ENCODE measurements at regions not wholly inside any gene's neighbourhood (a gene's known extent, or its start where the extent isn't known, plus 50 kb on each side); places are given as distances from the start of the nearest gene placed in this dataset.
"Not testable (repeated sequence)": the region's sequence is repeated elsewhere in the genome, so short reads cannot be mapped to it uniquely, and the experiment has no call there.

GRCh38 chr6:21918041-21918440 is 324.5 kb downstream of the SOX4 start:
- DNase-seq (ENCODE audit: low read depth in 2 of 2): no peak

DNA sequence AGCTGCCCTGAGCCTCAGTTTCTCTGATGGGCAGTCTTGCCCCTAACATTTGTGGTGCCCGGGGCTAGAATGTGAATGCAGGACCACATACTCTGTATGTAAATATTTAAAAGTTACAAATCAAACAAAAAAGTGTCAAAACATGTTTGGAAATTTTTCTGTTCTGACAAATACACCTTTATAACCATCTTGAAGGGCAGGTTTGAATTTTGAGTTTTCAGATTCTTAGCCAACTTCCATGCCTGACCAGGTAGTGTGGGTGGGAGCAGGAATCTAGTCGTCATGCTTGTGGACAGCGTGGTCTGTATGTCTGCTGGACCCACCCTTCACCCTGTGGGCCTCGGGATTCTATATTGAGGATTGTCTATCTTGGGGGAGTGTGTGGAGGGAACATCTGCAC is 325.1 kb downstream of the SOX4 start:
- DNase-seq (ENCODE audit: low read depth in 2 of 2): no peak

- no peak for DNase-seq (ENCODE audit: low read depth in 2 of 2)
These were observed 328.5 kb downstream of the SOX4 start for GRCh38 chr6:21922086-21922485.

DNA sequence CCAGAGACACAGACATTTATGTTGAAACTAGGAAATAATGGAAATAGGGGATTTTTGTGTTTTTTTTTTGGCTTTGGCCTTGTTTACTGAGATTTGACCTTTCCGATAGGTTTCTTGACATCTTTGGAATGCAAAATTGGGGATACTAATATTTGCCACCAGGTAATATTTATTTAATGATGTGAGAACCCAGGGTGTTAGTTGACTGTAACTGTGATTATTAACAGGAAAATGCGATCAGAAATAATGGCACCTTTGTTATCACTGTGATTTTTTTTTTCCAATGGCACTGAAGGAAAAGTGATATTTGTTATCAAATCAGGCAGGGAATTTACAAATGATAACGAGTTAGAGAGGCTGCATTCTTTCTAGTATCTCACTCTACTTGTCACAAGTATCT is 330.5 kb downstream of the SOX4 start:
- DNase-seq (ENCODE audit: low read depth in 2 of 2): no peak

DNA sequence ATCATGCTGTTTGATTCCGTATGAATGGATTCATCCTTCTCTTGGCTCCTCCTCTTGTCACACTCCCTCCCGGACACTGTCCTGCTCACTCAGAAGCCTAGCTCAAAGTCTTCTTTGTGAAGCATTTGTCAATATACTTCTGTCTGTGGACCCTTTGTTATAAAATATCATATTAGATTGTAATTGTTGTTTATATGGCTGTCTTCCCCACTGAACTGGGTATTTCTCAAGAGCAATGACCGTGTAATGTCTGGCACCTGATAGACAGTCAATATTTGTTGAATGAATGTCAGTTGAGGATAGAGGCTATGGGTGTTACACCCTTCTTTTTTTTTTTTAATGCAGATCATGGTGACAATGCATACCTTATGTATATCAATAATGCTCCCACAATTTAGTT is 335.3 kb downstream of the SOX4 start:
- no peak for DNase-seq (ENCODE audit: low read depth in 2 of 2)

- no peak for DNase-seq (ENCODE audit: low read depth in 2 of 2)
These were observed 338.2 kb downstream of the SOX4 start for GRCh38 chr6:21931641-21932335.

- no peak for DNase-seq (ENCODE audit: low read depth in 2 of 2)
These were observed 339.8 kb downstream of the SOX4 start for GRCh38 chr6:21933351-21933750.

- DNase-seq (ENCODE audit: low read depth in 2 of 2): no peak
These were observed 341.6 kb downstream of the SOX4 start for GRCh38 chr6:21935142-21935541.

GRCh38 chr6:21935561-21936028 is 342.0 kb downstream of the SOX4 start:
- DNase-seq (ENCODE audit: low read depth in 2 of 2): no peak

DNA sequence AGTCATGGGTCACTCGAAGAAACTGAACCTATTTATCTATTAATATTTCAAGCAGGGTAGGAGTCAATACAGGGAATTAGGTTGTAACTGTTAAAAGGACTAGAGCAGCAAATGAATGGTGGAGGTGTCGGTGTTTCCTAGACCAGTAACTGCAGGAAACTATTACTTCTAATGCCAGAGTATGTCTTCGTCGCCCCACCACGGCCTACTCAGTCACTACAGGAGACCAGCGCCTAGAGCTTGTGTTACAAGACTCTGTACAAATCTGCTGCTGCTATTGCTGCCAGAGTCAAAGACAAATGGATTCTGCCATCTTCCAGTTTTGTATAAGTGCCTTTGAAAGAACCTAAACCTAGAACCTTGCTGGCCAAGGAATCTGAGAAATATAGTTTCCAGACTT is 343.9 kb downstream of the SOX4 start:
- DNase-seq (ENCODE audit: low read depth in 2 of 2): no peak

DNA sequence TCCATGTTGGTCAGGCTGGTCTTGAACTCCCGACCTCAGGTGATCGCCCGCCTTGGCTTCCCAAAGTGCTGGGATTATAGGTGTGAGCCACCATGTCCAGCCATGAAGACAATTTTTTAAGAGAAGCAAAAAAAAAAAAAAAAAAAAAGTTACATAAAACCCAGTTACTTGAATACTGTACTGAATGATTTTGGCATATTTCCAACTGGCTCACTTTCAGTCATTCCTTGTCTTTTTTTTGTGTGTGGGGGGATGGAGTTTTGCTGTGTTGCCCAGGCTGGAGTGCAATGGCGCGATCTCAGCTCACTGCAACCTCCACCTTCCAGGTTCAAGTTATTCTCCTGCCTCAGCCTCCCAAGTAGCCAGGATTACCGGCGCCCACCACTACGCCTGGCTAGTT is 345.5 kb downstream of the SOX4 start:
- DNase-seq (ENCODE audit: low read depth in 2 of 2): not testable (repeated sequence)

DNA sequence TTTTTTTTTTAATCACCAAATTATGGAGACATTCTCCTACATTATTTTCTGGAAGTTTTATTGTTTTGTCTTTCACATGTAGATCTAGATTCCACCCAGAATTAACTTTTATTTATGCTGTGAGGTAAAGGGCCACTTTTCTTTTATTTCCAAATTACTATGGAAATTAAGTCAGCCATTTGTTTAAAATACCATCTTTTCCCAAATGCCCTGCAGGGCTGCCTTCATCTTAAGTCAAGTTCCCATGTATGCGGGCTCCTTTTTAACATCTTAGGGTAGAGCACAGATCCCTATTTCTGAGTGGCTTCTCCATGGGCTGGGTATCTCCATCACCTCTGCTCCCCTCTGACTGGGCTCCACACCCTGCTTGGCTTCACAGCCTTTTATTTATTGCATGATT is 348.4 kb downstream of the SOX4 start:
- no peak for DNase-seq (ENCODE audit: low read depth in 2 of 2)

- DNase-seq (ENCODE audit: low read depth in 2 of 2): no peak
These were observed 349.3 kb downstream of the SOX4 start for GRCh38 chr6:21942897-21943296.

DNA sequence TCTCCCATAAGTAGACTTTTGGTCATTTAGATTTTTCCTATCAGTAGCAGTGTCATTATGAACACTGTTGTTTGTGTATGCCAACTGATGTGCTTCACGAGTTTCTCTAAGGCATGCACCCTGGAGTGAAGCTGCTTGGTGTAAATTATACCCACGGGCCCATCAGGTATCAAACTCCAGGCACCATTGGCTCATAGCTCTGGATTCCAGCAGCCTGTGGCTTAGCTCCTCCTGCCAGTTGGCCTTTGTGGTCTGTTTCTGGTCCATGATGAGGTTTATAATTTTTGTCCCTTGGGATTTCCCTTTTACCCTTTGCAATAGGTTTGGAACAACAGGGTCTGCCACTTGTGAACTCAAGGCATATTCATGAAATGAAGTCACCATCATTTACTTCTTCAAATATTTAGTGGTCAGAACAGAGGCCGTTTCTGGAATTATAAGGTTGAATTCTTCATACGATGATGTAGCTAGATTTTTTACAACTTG is 350.5 kb downstream of the PRL start:
- no peak for DNase-seq (ENCODE audit: low read depth in 2 of 2)

GRCh38 chr6:21947227-21947626 is 349.6 kb downstream of the PRL start:
- DNase-seq (ENCODE audit: low read depth in 2 of 2): not testable (repeated sequence)

- DNase-seq (ENCODE audit: low read depth in 2 of 2): no peak
These were observed 349.0 kb downstream of the PRL start for GRCh38 chr6:21947731-21948386.

DNA sequence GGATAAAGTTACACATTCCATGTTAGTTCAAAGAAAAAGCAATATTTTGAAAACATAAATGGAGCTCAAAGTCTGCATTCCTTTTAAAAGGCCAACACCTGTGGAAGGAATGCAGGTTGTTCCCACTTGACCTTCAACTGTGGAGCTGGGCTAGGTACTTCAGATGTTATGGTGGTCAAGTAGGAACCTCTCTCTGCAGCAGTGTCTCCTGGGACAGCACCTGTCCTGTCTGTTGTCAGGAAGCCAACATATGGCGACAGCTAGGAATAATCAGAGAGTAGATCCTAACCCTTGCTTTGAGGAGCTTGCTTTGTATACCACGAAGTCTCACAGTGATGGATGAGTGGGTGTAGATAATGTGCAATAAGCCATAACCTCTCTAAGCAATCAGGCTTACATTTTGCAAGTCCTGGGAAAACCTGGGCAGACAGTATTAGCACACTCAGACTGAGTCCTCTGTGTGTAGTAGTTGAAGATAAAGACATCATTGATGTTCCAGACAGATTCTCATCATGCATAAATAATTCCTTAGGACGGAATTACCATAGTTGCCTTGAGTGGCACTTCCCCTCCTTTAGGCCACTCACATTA is 347.5 kb downstream of the PRL start:
- DNase-seq (ENCODE audit: low read depth in 2 of 2): no peak

GRCh38 chr6:21952367-21952766 is 344.5 kb downstream of the PRL start:
- DNase-seq (ENCODE audit: low read depth in 2 of 2): no peak

GRCh38 chr6:21953831-21954801 is 342.7 kb downstream of the PRL start:
- no peak for DNase-seq (ENCODE audit: low read depth in 2 of 2)

- DNase-seq (ENCODE audit: low read depth in 2 of 2): no peak
These were observed 341.7 kb downstream of the PRL start for GRCh38 chr6:21955053-21955595.

DNA sequence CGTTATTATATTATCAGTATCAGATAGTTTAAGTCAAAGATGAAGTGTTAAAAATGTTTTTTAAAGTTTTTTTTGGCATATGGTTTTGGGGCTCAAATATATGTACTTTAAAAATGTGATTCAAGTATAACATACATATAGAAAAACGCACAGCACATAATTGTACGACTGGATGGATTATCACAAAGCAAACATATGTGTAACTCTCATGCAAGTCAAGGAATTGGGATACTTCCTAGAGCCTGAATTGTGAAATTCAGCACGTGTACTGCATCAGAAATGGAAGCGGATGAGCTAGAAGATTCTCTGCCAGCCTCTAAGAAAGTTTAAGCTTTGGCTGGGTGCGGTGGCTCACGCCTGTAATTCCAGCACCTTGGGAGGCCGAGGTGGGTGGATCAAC is 340.9 kb downstream of the PRL start:
- DNase-seq (ENCODE audit: low read depth in 2 of 2): no peak

DNA sequence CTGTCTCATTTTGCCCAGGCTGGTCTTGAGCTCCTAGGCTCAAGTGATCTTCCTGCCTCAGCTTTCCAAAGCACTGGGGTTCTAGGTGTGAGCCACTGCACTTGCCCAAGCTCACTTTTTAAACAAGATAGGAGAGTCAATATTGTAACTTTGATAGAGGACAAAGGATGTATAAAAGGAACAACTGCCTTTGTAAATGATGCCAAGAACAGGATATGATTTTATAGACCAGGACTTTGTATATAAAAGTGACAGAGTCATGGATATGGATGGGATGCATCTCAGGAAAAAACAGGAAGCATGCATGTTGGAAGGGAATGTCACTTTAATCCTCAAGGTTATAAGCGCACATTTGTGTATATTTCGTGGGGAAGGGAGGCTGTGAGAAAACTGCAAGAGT is 338.4 kb downstream of the PRL start:
- DNase-seq (ENCODE audit: low read depth in 2 of 2): no peak
